Fibroblast of skin of back (primary cell): ENCODE measurements at regions not wholly inside any gene's neighbourhood (a gene's known extent, or its start where the extent isn't known, plus 50 kb on each side); places are given as distances from the start of the nearest gene placed in this dataset.

ENCODE experiments used
- DNase-seq: peaks from one replicate; pipeline ENCODE4 v3.0.0-alpha.2; 2013

- DNase-seq, result no peak
These were observed 221.1 kb upstream of the RORB start for GRCh38 chr9:74275872-74276508.

GRCh38 chr9:74277532-74277931 lies 219.6 kb upstream of the RORB start:
- no peak for DNase-seq

GRCh38 chr9:74281674-74282073 lies 215.5 kb upstream of the RORB start:
- DNase-seq, result no peak

GRCh38 chr9:74282526-74283253 lies 214.4 kb upstream of the RORB start:
- no peak for DNase-seq

- DNase-seq, result peak; percentile 2
These were observed 212.3 kb upstream of the RORB start for GRCh38 chr9:74284581-74285450.

- no peak for DNase-seq
These were observed 203.7 kb upstream of the RORB start for GRCh38 chr9:74293479-74293878.

- DNase-seq, result no peak
These were observed 193.2 kb upstream of the RORB start for GRCh38 chr9:74303945-74304344.

GRCh38 chr9:74304598-74304997 lies 192.5 kb upstream of the RORB start:
- no peak for DNase-seq

GRCh38 chr9:74309654-74310053 lies 187.5 kb upstream of the RORB start:
- DNase-seq, result no peak

- DNase-seq, result no peak
These were observed 179.9 kb upstream of the RORB start for GRCh38 chr9:74317235-74317634.

GRCh38 chr9:74321396-74321795 lies 175.7 kb upstream of the RORB start:
- DNase-seq, result no peak

GRCh38 chr9:74322661-74323314 lies 174.3 kb upstream of the RORB start:
- DNase-seq, result no peak

- no peak for DNase-seq
These were observed 166.5 kb upstream of the RORB start for GRCh38 chr9:74330487-74331214.

- DNase-seq, result no peak
These were observed 165.5 kb upstream of the RORB start for GRCh38 chr9:74331607-74332006.

- DNase-seq, result no peak
These were observed 163.6 kb upstream of the RORB start for GRCh38 chr9:74333384-74334032.

GRCh38 chr9:74334271-74334670 lies 162.9 kb upstream of the RORB start:
- no peak for DNase-seq

- no peak for DNase-seq
These were observed 161.0 kb upstream of the RORB start for GRCh38 chr9:74336161-74336560.

GRCh38 chr9:74348777-74349176 lies 148.4 kb upstream of the RORB start:
- DNase-seq, result no peak

- DNase-seq, result no peak
These were observed 142.0 kb upstream of the RORB start for GRCh38 chr9:74355107-74355506.

GRCh38 chr9:74357577-74357976 lies 139.6 kb upstream of the RORB start:
- no peak for DNase-seq

- DNase-seq, result no peak
These were observed 138.2 kb upstream of the RORB start for GRCh38 chr9:74358959-74359358.

- no peak for DNase-seq
These were observed 135.6 kb upstream of the RORB start for GRCh38 chr9:74361508-74361907.
